NT2/D1 (cell line): ENCODE measurements at regions not wholly inside any gene's neighbourhood (a gene's known extent, or its start where the extent isn't known, plus 50 kb on each side); places are given as distances from the start of the nearest gene placed in this dataset.
"Not testable (repeated sequence)": the region's sequence is repeated elsewhere in the genome, so short reads cannot be mapped to it uniquely, and the experiment has no call there.

Experiments used
- DNase-seq: peaks from one replicate; pipeline ENCODE4 v3.0.0-alpha.2; 2011; ENCODE audit warnings: low read depth, low spot score
- H3K27me3 ChIP-seq: 2 replicates; pipeline ENCODE4 v1.6.0; 2011; ENCODE audit warnings: mild to moderate bottlenecking; ENCODE audit not compliant: insufficient read length, insufficient read depth
- H3K36me3 ChIP-seq: 2 replicates; pipeline ENCODE4 v1.6.1; 2011; ENCODE audit warnings: mild to moderate bottlenecking, low read length, mixed read lengths; ENCODE audit not compliant: insufficient read depth, insufficient read length
- H3K4me1 ChIP-seq: 2 replicates; pipeline ENCODE4 v1.5.1; 2011; ENCODE audit not compliant: insufficient read depth, insufficient read length
- H3K4me3 ChIP-seq: 2 replicates; pipeline ENCODE4 v1.5.1; 2011; ENCODE audit warnings: low read depth; ENCODE audit not compliant: insufficient read length
- H3K9ac ChIP-seq: 2 replicates; pipeline ENCODE4 v1.6.0; 2011; ENCODE audit warnings: low read depth; ENCODE audit not compliant: insufficient read length
- H3K9me3 ChIP-seq: 2 replicates; pipeline ENCODE4 v1.5.1; 2011; ENCODE audit warnings: mild to moderate bottlenecking, low read length; ENCODE audit not compliant: insufficient read depth
- SUZ12 ChIP-seq: IDR thresholded peaks from 2 replicates; pipeline ENCODE4 v1.6.1; 2011; ENCODE audit not compliant: insufficient read length, insufficient read depth; ENCODE audit errors: extremely low read depth
- YY1 ChIP-seq: IDR thresholded peaks from 2 replicates; pipeline ENCODE4 v1.6.1; 2011; ENCODE audit not compliant: insufficient read length, insufficient read depth
- ZNF274 ChIP-seq: IDR thresholded peaks from 2 replicates; pipeline ENCODE4 v1.6.1; 2011; ENCODE audit warnings: mild to moderate bottlenecking, low read depth, low read length

DNA sequence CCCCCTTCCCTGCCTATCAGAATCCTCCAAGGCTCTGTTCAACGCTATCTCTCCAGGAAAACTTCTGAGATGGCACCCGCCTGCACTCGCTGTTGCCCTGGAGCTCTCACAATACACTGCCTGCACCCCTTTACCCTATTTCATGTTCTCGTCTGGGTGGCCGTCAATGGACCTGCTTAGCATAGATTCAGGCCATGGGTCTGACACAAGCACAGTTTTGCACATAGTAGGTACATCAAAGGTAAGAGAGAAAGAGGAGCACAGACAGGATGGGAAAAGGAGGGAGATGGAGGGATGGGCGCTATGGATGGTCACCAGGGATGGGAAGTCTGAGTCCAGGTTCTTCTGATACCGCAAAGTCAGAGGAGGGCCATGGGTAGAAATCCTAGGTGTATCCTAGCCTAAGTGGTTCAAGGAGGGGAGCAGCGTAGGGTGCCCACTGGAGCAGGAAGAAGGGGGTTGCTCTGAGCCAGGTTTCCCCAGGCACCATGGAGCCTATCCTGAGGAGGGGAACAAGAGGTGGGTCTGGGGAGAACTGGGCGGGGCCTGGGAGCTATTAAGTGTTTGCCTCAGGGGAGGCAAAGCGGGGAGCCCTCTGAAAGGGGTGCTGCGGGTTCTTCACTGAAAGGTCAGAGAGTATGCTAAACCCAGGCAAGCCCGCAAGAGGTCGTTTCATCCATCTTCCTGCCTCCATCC, 89.3 kb downstream of the MRPL14 start:
- Histone ChIP-seq H3K9me3 (no peaks in the 10 kb centered on the region), H3K4me3 (no peak overlapping the region), H3K27me3 (no peaks in the 10 kb centered on the region), H3K4me1 (peaks cover 17% of the 10 kb centered on the region), H3K36me3 (no peaks in the 10 kb centered on the region), H3K9ac (no peak overlapping the region)
- TF ChIP-seq SUZ12 (no peak), ZNF274 (no peak), YY1 (no peak)
- DNase-seq = no peak

DNA sequence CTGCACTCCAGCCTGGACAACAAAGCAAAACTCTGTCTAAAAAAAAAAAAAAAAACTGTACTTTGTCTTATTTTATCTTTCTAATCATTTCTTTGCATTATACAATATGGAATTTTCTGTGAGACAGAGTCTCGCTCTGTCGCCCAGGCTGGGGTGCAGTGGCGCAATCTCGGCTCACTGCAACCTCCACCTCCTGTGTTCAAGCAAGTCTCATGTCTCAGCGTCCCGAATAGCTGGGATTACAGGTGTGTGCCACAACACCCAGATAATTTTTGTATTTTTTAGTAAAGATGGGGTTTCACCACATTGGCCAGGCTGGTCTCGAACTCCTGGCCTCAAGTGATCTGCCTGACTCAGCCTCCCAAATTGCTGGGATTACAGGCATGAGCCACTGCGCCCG, 90.0 kb downstream of the MRPL14 start:
- peaks cover 10% of the 10 kb centered on the region for H3K4me1 ChIP-seq
- H3K4me3 ChIP-seq, DNase-seq, H3K9ac ChIP-seq, H3K36me3 ChIP-seq, H3K27me3 ChIP-seq, H3K9me3 ChIP-seq: not testable (repeated sequence)

DNA sequence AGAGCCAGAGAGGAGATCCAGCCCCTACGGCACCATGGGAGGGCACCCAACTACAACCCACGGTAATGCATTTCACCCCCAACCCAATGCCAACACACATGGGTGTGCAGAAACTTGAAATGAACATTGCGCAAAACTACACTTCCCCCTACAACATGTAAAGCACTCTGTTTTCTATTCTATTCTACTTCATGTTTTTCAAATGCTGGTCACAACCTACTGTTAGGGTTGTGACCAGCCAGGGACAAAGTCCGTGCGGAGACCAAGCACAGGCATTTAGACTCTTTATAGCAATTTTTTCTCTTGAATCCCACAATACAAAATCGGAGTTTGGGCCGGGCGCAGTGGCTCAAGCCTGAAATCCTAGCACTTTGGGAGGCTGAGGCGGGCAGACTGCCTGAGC, 90.6 kb downstream of the MRPL14 start:
- Histone ChIP-seq H3K4me3 (no peak overlapping the region), H3K36me3 (no peaks in the 10 kb centered on the region), H3K27me3 (no peaks in the 10 kb centered on the region), H3K9me3 (no peaks in the 10 kb centered on the region), H3K9ac (no peak overlapping the region), H3K4me1 (peaks cover 10% of the 10 kb centered on the region)
- DNase-seq = no peak
- TF ChIP-seq SUZ12 = no peak
- no peak for TF ChIP-seq YY1
- TF ChIP-seq ZNF274 = no peak

DNA sequence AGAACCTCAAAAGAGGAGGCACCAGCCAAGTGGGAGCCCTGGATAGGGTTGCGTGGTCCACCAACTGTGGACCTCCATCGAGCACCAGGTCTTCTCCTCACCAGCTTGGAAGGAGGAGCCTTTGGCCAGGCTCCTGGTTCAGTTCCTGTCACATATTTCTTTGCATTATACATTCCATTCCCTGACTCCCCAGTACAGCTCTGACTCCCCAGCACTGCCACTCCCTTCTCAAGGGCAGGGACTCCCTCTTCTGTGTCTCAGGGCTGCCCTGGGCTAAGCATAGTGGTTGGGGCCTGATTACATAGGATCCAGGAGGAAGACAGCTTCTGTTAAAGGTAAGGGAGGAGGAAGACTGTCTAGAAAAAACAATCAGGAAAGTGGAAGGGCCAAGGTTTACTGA, 91.1 kb downstream of the MRPL14 start:
- H3K9ac ChIP-seq = no peak overlapping the region
- H3K4me3 ChIP-seq = no peak overlapping the region
- H3K27me3 ChIP-seq = no peaks in the 10 kb centered on the region
- H3K4me1 ChIP-seq = peaks cover 10% of the 10 kb centered on the region
- H3K36me3 ChIP-seq = no peaks in the 10 kb centered on the region
- no peak for DNase-seq
- TF ChIP-seq YY1 = no peak
- H3K9me3 ChIP-seq = no peaks in the 10 kb centered on the region

DNA sequence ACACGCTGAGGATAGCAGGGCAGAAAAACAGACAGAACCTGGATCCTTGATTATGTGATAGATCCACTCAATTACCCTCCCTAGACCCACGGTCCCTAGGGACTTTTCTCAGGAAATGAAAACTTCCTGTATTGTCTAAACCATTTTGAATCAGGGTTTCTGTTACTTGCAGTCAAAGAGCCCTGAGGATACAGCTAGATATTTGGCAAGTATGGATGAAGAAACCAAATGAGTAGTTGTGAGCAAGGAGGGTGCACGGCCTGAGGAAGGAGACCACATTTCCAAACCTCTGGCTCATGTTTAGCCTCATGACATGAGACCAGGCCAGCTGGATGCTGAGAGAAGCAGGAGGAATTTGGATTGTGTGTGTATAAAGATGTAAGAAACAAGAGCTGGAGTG, 91.6 kb downstream of the MRPL14 start:
- peaks cover 10% of the 10 kb centered on the region for H3K4me1 ChIP-seq
- H3K4me3 ChIP-seq = no peak overlapping the region
- H3K27me3 ChIP-seq = no peaks in the 10 kb centered on the region
- no peak for DNase-seq
- H3K9ac ChIP-seq = no peak overlapping the region
- H3K9me3 ChIP-seq = no peaks in the 10 kb centered on the region
- H3K36me3 ChIP-seq = no peaks in the 10 kb centered on the region
- TF ChIP-seq YY1 = no peak
- no peak for TF ChIP-seq SUZ12
- no peak for TF ChIP-seq ZNF274

DNA sequence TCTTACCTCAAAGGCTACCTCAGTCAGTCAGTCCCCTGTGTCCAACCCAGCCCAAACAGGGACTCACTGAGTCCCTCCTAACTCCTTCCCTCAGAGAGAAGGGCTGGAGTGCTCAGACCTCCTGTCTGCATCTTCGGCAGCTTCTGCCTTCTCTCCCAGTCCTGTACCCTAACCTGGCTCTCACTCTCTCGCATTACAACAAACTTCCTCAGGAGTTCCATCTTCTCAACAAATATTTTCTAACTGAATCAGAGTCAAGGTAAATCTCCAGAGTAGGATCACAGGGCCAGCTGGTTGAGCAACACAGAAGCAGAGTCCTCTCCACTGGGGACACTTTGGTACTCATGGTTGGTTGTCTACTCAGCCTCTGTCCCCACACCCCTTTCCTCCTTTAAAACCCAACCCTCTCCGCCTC, 92.3 kb downstream of the MRPL14 start:
- no peak for DNase-seq
- H3K27me3 ChIP-seq = no peaks in the 10 kb centered on the region
- H3K9ac ChIP-seq = no peak overlapping the region
- H3K4me3 ChIP-seq = no peak overlapping the region
- H3K36me3 ChIP-seq = no peaks in the 10 kb centered on the region
- no peaks in the 10 kb centered on the region for H3K9me3 ChIP-seq
- TF ChIP-seq YY1 (no peak), SUZ12 (no peak), ZNF274 (no peak)
- H3K4me1 ChIP-seq = peaks cover 5% of the 10 kb centered on the region

DNA sequence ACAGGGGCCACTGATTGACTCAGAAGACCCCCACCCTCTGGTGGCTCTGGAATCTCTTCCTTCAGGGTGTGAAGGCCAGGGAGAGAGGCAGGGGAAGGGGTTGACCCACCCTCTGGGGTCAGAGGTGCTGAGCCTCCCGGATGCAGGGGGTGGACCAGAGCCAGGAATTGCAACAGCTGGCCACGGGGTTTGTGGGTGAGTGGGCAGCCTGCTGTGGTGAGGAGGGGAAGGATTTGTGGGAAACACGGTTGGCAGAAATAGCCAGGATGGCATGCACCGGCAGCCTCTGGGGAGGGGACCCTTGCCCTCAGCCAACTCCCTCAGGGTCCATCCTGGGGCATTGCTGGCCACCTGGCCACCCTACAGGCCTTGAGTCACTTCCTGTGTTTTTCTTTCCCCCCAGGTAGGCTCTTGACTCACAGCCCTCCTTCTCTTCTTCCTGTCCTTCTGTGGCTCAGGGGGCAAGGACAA, 92.8 kb downstream of the MRPL14 start:
- H3K36me3 ChIP-seq = no peaks in the 10 kb centered on the region
- H3K27me3 ChIP-seq = no peaks in the 10 kb centered on the region
- H3K4me1 ChIP-seq = peaks cover 5% of the 10 kb centered on the region
- no peaks in the 10 kb centered on the region for H3K9me3 ChIP-seq
- H3K4me3 ChIP-seq = no peak overlapping the region
- DNase-seq = no peak
- no peak overlapping the region for H3K9ac ChIP-seq
- TF ChIP-seq ZNF274 (no peak), SUZ12 (no peak), YY1 (no peak)

DNA sequence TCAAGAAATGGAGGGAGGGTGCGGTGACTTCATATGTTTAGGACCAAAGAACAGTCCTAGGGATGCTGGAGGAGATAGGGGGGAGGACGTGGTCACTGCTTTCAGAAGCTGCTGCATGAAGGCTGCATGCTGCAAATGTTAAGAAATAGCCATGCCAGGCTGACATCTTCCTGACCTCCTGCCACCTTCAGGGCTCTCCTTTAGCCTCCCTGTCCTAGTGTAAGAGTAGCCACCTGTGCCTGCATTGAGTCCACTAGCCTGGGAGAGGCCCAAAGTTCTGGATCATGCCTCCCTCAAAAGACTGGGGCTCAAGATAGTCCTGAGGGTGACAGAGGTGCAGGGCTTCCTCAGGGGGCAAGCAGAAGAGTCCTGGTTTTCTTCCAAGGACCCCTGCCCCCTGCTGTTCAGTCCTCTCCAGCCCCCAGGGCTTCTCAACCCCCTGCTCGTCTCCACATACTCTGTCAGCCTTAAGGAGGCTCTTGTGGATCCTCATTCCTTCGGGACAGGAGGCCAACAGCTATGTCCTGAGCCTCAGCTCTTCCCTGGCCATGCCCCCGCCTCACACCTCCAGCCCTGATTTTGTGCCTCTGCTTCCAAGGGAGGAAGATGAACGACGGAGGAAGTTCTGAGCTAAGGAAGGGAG, 96.3 kb downstream of the MRPL14 start:
- Histone ChIP-seq H3K9me3 (no peaks in the 10 kb centered on the region), H3K4me3 (no peak overlapping the region), H3K9ac (no peak overlapping the region), H3K27me3 (no peaks in the 10 kb centered on the region), H3K4me1 (peaks cover 2% of the 10 kb centered on the region), H3K36me3 (no peaks in the 10 kb centered on the region)
- no peak for DNase-seq
- TF ChIP-seq ZNF274 (no peak), SUZ12 (no peak), YY1 (no peak)
